Activated naive CD8-positive, alpha-beta T cell treated with anti-CD3 and anti-CD28 coated beads for 36 hours (primary cell): ENCODE measurements at regions not wholly inside any gene's neighbourhood (a gene's known extent, or its start where the extent isn't known, plus 50 kb on each side); places are given as distances from the start of the nearest gene placed in this dataset.

Source experiments
- DNase-seq: peaks from one replicate; pipeline ENCODE4 v3.0.0; 2021
- H3K27ac Mint-ChIP-seq: one replicate; pipeline ENCODE4 v1.8.0; 2022; ENCODE audit warnings: mild to moderate bottlenecking, moderate library complexity, mixed read lengths
- H3K27me3 Mint-ChIP-seq: one replicate; pipeline ENCODE4 v1.8.0; 2022; ENCODE audit warnings: mild to moderate bottlenecking, mixed read lengths
- H3K36me3 Mint-ChIP-seq: one replicate; pipeline ENCODE4 v1.8.0; 2021; ENCODE audit warnings: mild to moderate bottlenecking, mixed read lengths
- H3K4me1 Mint-ChIP-seq: one replicate; pipeline ENCODE4 v1.8.0; 2021; ENCODE audit warnings: mixed read lengths
- H3K4me3 Mint-ChIP-seq: one replicate; pipeline ENCODE4 v1.8.0; 2022; ENCODE audit warnings: mild to moderate bottlenecking, moderate library complexity, mixed read lengths
- H3K9me3 Mint-ChIP-seq: one replicate; pipeline ENCODE4 v1.8.0; 2022; ENCODE audit warnings: mixed read lengths

DNA sequence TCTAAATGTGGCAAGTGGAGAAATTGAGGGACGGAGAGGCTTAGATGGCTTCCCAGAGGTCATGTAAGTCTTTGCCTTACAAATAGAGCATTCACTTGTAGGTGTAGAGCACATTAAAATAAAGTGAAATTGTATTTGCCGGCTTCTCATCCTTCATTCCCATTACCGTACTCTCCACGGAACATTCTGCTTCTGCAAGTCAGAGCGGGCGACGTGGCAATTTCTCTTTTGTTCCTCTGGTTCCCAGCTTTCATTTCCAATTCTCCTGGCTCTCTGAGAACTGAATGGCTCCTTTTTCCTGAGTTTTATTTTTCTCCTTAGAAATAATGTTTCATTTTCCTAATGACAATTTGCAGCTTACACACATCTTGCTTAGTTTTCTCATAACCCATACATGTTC, 51.3 kb upstream of the PFKP start:
- H3K27ac Mint-ChIP-seq: no peak overlapping the region
- no peaks in the 10 kb centered on the region for H3K36me3 Mint-ChIP-seq
- H3K4me1 Mint-ChIP-seq: no peaks in the 10 kb centered on the region
- no peaks in the 10 kb centered on the region for H3K9me3 Mint-ChIP-seq
- H3K4me3 Mint-ChIP-seq: no peak overlapping the region
- DNase-seq: no peak
- H3K27me3 Mint-ChIP-seq: peaks cover 30% of the 10 kb centered on the region

DNA sequence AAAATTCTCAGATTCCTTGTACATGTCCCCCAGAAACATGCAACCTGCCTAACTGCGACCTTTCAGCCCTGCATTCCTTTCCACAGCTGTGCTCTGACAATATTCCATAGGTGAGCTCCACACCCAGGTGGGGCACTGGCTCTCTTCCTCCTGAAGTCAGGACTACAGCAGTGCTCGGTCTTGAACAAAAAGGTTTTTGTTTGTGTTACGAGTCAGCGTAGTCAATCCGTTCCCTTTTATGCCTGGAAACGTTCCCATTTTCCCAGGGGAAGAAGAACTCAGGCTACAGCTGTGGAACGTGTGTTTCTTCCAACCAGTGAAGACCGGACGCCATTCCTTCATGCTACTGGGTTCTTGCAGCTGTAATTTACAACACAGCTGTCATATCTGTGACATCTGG, 52.4 kb upstream of the PFKP start:
- H3K9me3 Mint-ChIP-seq: no peaks in the 10 kb centered on the region
- peaks cover 34% of the 10 kb centered on the region for H3K27me3 Mint-ChIP-seq
- no peak overlapping the region for H3K4me3 Mint-ChIP-seq
- H3K4me1 Mint-ChIP-seq: no peaks in the 10 kb centered on the region
- H3K27ac Mint-ChIP-seq: no peak overlapping the region
- DNase-seq: no peak
- no peaks in the 10 kb centered on the region for H3K36me3 Mint-ChIP-seq

DNA sequence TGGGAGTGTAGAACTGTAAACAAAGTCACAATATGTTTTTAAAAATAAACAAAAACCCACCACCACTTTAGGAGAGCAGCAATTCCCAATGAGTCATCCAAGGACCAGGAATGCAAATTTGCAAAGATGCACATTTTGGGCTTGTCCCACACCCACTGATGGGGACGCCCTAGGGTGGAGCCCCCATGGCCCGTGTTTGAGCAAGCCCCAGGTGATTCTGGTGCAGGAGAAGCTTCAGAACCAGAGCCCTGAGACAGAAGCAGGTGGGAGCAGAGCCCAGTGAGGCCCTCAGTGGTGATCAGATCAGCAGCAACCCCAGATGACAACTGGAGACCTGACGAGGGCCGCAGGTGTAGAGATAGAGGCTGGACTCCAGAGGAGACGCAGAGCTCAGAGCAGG, 55.1 kb upstream of the PFKP start:
- no peak overlapping the region for H3K4me3 Mint-ChIP-seq
- no peak for DNase-seq
- H3K27me3 Mint-ChIP-seq: peaks cover 56% of the 10 kb centered on the region

DNA sequence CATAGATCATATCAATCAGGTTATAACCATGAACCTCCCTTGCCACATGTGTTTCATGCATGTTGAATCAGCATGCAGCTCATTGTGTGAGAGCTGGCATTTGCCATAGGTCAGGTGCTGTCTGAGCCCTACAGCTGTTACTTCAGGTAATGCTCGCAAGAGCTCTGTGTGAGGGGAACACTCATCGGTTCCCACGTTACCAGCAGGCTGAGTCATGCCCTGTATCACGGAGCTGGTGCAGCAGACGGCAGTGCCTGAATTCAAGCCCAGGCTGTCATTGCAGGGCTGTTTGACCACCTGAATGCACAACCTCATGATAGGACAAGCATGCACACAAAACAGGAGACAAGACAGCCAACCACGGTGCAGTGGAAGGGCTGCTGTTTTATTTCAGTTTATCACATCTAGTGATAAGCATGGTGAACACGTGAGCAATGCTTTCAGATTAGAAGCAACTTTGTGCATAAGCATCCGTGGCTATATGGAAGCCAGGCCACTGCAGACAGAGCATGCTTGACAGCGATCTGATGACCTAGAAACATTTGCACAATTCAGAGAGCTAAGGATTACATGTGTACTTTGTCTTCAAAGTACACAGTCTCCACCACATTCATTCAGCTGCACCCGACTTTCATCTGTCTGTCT, 56.4 kb upstream of the PFKP start:
- peaks cover 63% of the 10 kb centered on the region for H3K27me3 Mint-ChIP-seq
- no peak overlapping the region for H3K27ac Mint-ChIP-seq
- no peaks in the 10 kb centered on the region for H3K36me3 Mint-ChIP-seq
- no peak overlapping the region for H3K4me3 Mint-ChIP-seq
- no peaks in the 10 kb centered on the region for H3K4me1 Mint-ChIP-seq
- H3K9me3 Mint-ChIP-seq: no peaks in the 10 kb centered on the region
- no peak for DNase-seq

More for the DNA sequence above, 55.1 kb upstream of the PFKP start:
- H3K4me1 Mint-ChIP-seq: no peaks in the 10 kb centered on the region
- H3K27ac Mint-ChIP-seq: no peak overlapping the region
- H3K36me3 Mint-ChIP-seq: no peaks in the 10 kb centered on the region
- no peaks in the 10 kb centered on the region for H3K9me3 Mint-ChIP-seq

DNA sequence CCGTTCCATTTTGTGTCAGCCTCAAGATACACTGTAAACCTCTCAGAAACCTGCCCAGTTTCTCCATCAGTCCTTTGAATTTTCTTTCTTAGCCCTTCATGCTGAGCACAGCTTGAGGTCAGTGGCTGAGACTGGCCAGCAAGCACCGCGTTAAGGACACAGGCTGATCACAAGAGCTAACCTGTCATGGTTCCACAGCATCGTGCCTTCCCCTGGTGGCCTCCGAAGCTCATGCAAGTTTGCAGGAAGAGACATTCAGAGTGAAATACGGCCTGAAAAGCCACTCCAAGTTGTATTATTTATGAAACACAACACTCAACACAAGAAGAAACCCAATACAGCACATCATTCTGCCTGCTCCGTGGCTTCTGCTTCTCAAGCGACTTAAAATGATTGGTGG, 57.0 kb upstream of the PFKP start:
- no peak overlapping the region for H3K27ac Mint-ChIP-seq
- peaks cover 62% of the 10 kb centered on the region for H3K27me3 Mint-ChIP-seq
- DNase-seq: no peak
- H3K4me1 Mint-ChIP-seq: no peaks in the 10 kb centered on the region
- no peaks in the 10 kb centered on the region for H3K9me3 Mint-ChIP-seq
- H3K36me3 Mint-ChIP-seq: no peaks in the 10 kb centered on the region
- H3K4me3 Mint-ChIP-seq: no peak overlapping the region

DNA sequence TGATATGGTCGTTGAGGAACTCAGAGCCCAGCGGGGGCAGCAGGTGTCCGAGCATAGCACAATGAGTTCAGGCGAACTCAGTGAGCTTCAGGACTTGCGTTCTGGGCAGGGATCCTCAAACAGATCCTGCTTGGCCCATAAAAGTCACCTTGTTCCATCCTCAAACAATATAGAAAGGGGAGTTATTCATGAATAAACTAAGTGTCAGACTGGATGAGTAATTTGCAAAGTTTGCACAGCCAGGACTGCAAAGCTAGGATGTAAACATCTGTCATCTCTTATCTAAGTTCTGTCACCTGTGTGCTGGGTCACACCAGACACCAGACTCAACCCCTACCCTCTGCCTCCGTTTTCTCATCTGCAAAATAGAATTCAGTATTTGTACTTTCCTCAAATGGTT, 58.0 kb upstream of the PFKP start:
- Mint-ChIP-seq H3K27ac (no peak overlapping the region), H3K9me3 (no peaks in the 10 kb centered on the region), H3K36me3 (no peaks in the 10 kb centered on the region), H3K27me3 (peaks cover 57% of the 10 kb centered on the region), H3K4me1 (no peaks in the 10 kb centered on the region), H3K4me3 (no peak overlapping the region)
- no peak for DNase-seq

DNA sequence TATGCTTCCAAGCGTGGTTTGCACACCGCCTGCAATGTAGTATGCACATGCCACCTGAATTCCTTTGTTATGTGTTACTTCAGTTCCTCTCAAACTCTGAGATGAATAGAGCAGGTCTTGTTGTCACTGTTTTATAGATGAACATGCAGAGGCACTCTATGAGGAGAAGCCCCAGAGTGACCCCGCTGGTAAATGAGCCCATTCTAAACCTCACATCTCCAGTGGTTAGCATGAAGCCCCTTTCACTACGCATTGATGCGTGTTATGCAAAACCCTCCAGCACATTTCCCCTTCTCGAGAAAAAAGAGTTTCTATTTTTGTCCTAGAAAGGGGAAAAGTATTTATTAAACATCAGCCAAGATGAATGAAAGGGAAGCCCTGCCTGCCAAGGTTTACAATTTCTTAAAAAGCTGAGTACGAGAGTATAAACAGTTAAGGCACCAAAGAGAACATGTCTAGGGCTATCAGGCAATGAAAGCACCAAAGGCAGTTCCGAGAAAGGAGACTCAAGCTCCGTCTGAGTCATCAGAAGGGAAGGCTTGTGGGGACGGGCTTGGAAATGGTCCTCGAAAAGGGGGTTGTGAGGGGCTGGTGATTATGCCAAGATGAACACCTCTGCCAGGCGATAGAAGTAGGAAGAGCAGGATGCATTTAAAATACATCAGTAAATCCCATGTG, 58.7 kb upstream of the PFKP start:
- peaks cover 56% of the 10 kb centered on the region for H3K27me3 Mint-ChIP-seq
- H3K4me1 Mint-ChIP-seq: no peaks in the 10 kb centered on the region
- no peaks in the 10 kb centered on the region for H3K36me3 Mint-ChIP-seq
- no peak for DNase-seq
- H3K4me3 Mint-ChIP-seq: no peak overlapping the region
- H3K27ac Mint-ChIP-seq: no peak overlapping the region
- no peaks in the 10 kb centered on the region for H3K9me3 Mint-ChIP-seq

DNA sequence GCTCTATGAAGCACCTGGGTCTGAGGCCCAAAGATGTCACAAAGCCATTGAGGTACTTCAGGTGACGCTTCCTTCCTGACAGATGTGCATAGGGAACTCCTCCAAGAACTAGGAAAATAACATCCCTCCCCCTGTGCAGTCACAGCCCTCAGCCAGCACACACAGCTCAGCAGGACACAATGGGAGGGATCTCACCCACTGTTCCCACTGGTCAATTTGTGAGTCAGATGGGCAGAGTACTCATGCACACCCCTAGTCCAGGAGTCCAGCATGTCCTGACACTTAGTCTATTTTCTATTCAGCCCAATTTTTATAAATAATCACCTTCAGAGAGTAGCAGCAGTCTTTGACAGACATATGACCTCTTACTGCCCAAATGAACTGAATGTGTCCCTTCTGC, 60.7 kb upstream of the PFKP start:
- no peaks in the 10 kb centered on the region for H3K4me1 Mint-ChIP-seq
- H3K27ac Mint-ChIP-seq: no peak overlapping the region
- no peak for DNase-seq
- peaks cover 35% of the 10 kb centered on the region for H3K27me3 Mint-ChIP-seq
- H3K4me3 Mint-ChIP-seq: no peak overlapping the region
- no peaks in the 10 kb centered on the region for H3K36me3 Mint-ChIP-seq
- no peaks in the 10 kb centered on the region for H3K9me3 Mint-ChIP-seq

DNA sequence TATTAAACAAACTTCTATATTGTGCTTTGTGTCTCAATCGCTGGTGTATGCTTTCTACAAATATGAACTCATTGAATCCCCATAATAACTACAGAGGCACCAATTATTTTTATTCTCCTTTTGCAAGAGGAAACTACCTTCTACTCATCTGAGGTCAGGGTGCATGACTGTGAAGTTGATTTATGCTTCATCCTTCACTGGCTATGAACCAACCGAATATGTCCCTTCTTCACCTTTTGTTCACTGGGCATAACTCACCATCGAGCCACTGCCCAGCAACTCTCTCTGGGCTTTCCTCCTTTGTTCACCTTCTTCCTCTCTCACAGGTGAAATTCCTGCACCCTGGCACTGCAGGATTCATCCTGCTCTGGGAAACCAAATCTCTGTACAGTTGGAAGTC, 61.3 kb upstream of the PFKP start:
- Mint-ChIP-seq H3K27ac (no peak overlapping the region), H3K9me3 (no peaks in the 10 kb centered on the region), H3K27me3 (peaks cover 33% of the 10 kb centered on the region), H3K4me3 (no peak overlapping the region), H3K4me1 (no peaks in the 10 kb centered on the region), H3K36me3 (no peaks in the 10 kb centered on the region)
- DNase-seq: no peak

DNA sequence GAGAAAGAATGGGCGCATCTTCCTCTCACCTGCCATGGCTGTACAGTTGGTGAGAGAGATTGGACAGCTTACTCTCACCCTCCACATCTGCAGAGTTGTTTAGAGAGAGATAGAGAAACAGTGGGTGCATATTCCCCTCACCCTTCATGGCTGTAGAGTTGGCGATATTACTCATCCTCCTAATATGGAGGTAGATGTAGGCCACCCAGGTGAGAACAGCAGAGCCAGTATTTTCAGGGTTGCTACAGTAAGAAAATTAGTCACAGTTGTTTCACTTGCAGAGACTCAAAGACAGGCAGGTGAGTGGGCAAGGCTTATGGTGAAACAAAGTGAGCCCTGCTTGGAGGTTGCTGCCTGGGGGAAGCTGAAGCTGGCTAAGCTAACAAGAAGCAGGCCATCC, 65.0 kb upstream of the PFKP start:
- Mint-ChIP-seq H3K4me1 (peaks cover 3% of the 10 kb centered on the region), H3K9me3 (no peaks in the 10 kb centered on the region), H3K36me3 (no peaks in the 10 kb centered on the region), H3K27me3 (peaks cover 8% of the 10 kb centered on the region), H3K27ac (no peak overlapping the region), H3K4me3 (no peak overlapping the region)
- DNase-seq: no peak

DNA sequence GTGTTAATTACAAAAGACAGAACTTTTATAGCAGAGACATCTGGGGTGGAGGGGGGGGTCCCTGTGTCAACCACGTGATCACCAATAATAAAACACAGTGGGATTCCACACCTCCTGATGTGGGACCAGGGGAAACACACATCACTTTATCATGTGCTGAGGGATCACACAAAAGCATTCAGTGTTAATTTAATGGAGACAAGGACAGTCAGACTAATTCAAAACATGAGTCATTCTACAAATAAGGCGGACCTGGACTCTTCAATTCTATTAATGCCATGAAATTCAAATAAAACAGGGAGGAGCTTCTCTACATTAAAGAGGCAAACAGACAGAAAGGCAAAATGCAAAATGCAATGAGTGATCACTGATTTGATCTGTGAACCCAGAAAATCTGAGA, 67.3 kb upstream of the PFKP start:
- H3K36me3 Mint-ChIP-seq: no peaks in the 10 kb centered on the region
- no peak for DNase-seq
- no peaks in the 10 kb centered on the region for H3K27me3 Mint-ChIP-seq
- H3K27ac Mint-ChIP-seq: no peak overlapping the region
- H3K4me1 Mint-ChIP-seq: peaks cover 3% of the 10 kb centered on the region
- H3K4me3 Mint-ChIP-seq: no peak overlapping the region
- no peaks in the 10 kb centered on the region for H3K9me3 Mint-ChIP-seq

DNA sequence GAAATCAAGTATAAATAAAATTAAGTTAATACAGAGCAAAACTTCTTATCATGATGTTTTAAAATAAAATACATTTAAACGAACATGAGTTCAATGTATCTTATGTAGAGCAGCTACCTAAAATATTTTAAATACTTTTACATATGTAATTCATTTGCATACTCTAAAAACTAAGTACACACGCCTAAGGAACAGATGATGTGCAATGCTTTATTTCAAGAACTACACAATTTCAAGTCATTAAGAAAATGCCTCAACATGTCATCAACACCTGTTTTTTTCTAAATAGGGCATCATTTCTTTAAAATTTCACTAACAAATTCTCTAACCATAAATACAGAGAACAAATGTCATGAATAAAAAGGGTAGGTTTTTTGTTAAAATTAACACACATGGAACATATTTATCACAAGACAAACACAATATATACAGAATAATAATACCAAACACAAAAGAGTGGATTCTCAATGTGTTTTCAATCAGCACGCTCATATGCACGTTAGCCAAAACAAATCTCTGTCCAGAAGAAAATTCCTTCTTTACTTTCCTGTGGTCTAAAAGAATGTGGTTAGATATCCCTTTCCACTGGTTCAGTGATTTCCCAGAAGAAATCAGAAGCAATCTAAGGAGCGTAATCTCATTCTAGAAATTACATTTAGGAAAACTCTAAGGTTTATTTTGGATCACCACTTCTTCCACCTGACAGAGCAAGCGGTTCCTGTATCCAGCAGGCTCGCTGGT, 73.0 kb upstream of the PFKP start:
- DNase-seq: no peak
- Mint-ChIP-seq H3K36me3 (no peaks in the 10 kb centered on the region), H3K9me3 (no peaks in the 10 kb centered on the region), H3K4me1 (no peaks in the 10 kb centered on the region), H3K4me3 (no peak overlapping the region), H3K27ac (no peak overlapping the region), H3K27me3 (peaks cover 11% of the 10 kb centered on the region)

DNA sequence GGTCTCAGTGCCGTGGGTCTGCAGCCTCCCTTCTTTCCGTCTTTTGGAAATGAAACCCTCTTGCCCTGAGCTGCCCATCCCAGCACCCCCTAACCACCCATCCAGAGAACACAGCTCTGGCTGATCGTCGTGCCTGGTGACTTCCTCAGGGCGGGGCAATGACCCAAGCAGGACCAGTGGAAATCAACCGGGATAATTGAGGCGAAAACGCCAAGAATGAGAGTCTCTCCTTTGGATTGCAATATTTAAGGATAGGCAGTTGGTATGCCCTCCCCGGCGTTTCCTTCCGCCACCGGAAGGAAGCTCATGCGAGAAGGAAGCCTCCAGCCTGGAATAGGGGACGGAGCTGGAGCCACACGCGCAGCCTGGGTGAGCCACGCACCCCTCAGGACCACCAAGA, 73.7 kb upstream of the PFKP start:
- Mint-ChIP-seq H3K4me1 (no peaks in the 10 kb centered on the region), H3K27me3 (peaks cover 18% of the 10 kb centered on the region), H3K36me3 (no peaks in the 10 kb centered on the region), H3K9me3 (no peaks in the 10 kb centered on the region), H3K4me3 (no peak overlapping the region), H3K27ac (no peak overlapping the region)
- DNase-seq: no peak

DNA sequence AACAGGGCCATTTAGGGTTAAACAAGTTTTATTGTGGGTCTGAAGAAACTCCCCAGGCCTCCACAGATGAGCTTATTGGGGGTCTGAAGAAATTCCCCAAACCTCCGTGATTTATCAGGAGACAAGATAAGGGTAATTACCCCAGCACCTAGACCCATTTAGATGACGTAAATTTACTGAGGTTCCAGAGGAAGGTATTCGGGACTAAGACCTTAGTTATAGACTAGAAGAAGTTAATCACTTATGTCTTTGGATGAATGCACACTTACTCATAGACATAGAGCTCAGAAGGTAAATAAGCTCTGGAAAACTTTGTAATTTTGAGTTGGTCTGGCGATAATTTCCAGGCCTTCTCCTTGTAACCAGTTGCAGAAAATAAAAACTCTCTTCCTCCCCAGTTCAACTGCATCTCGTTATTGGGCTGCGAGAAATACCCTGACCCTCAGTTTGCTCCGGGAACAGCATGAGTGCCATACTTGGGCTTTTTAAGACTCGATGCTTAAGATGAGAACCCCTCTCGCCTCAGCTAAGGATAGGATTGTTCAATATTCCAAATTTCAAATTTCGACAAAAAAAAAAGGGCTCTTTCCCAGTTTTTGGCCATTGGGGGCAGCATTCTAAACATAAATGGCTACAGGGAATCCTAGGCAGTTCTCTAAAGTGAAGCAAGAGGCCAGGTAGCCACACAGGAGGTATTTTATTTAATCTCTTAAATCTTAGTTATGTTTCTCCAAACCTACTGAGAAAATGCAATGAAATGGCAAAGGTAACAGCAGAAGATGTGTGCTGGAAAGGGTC, 74.7 kb upstream of the PFKP start:
- no peaks in the 10 kb centered on the region for H3K36me3 Mint-ChIP-seq
- no peak for DNase-seq
- H3K4me1 Mint-ChIP-seq: no peaks in the 10 kb centered on the region
- H3K4me3 Mint-ChIP-seq: no peak overlapping the region
- H3K27ac Mint-ChIP-seq: no peak overlapping the region
- H3K27me3 Mint-ChIP-seq: peaks cover 26% of the 10 kb centered on the region
- no peaks in the 10 kb centered on the region for H3K9me3 Mint-ChIP-seq

DNA sequence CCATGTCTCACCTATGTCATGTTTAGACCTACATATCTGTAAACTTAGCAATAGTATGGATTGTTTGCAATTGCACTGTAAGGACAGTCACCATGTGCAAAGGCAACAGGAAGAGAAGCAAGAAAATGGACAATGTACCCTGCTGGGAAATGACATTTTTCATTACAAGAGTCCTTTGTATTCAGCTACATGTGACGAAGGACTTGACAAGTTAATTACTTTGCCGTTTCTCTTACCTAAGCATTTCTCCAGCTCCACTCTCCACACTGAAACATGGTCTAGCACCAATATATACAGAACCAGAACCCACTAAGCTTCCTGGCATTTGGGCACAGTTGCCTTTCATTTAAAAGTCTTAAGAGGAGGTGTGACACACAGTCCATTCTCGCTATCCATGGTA, 76.6 kb upstream of the PFKP start:
- Mint-ChIP-seq H3K4me3 (no peak overlapping the region), H3K9me3 (no peaks in the 10 kb centered on the region), H3K4me1 (peaks cover 4% of the 10 kb centered on the region), H3K27ac (no peak overlapping the region), H3K27me3 (peaks cover 43% of the 10 kb centered on the region), H3K36me3 (no peaks in the 10 kb centered on the region)
- DNase-seq: no peak
